ENCODE measurements at regions not wholly inside any gene's neighbourhood (a gene's known extent, or its start where the extent isn't known, plus 50 kb on each side); places are given as distances from the start of the nearest gene placed in this dataset.
A peak's percentile ranks its signal among the peaks of the same experiment; 100 is the strongest.

DNA sequence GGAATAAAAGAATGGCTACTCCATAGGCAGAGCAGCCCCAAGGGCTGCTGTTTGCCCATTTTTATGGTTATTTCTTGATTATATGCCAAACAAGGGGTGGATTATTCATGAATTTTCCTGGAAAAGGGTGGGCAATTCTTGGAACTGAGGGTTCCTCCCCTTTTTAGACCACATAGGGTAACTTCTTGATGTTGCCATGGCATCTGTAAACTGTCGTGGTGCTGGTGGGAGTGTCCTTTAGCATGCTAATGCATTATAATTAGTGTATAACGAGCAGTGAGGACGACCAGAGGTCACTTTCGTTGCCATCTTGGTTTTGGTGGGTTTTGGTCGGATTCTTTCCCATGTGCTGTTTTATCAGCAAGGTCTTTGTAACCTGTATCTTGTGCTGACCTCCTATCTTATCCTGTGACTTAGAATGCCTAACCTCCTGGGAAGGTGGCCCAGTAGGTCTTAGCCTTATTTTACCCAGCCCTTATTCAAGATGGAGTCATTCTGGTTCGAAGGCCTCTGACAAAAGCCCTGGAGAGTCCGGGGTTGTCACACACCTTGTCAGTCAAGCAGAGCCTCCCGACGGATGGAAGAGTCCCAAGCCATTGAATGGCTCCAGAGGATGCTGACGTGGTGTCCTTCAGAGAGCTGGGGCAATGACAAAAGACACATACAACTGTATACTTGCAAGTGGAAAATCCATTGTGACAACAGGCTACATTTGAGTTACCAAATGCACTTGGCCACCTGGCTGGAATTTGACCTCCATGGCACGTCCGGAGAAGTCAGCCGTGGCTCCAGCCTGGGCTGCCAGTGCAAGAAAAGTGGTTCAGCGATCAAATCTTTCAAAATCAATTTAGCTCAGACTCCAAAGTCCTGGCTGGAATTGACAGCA is 67.1 kb upstream of the CLINT1 start:
- no peak for DNase-seq

DNA sequence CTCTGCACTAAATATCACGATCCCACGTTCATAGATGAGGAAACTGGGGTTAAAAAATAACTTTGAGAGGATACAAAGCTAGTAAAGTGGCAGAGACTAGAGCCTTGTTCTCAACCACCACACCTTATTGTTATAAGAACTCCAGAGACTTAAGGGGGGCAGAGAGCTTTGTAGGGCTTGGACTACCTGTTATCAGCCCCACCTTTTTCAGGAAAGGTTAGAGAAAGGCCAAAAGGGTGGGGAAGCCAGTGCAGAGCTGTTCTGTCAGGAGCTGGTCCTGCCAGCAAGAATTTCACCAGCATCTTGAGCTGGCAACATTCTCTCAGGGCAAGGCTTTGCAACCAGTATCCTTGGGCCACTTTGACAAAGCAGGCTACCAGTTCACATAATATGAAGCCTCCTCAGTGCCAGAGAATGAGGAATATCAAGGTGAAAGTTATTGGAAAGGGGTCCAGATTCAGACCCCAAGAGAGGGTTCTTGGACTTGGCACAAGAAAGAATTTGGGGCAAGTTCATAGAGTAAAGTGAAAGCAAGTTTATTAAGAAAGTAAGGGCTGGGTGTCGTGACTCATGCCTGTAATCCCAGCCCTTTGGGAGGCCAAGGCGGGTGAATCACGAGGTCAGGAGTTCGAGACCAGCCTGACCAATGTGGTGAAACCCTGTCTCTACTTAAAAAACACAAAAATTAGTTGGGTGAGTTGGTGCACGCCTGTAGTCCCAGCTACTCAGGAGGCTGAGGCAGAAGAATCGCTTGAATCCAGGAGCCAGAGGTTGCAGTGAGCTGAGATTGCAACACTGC is 66.2 kb upstream of the CLINT1 start:
- DNase-seq: no peak

DNA sequence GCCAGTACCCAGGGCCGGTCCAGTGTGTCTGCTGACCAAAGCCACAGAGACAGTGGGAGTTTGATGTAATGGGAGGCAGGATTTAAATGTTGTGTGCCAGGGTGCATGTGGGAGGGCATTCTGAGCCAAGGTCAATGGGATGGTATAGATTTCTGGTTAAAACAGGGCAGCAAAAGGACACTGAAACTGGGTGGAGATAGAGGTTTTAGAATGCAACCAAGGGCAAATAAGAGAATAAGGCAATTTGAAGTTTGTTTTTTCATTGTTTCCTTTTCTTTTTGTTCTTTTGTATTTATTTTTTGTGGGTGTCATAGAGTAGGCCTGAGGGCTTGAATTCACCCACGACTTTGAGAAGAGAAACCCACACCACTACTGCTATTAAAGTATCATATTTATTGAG is 65.5 kb upstream of the CLINT1 start:
- no peak for DNase-seq

DNA sequence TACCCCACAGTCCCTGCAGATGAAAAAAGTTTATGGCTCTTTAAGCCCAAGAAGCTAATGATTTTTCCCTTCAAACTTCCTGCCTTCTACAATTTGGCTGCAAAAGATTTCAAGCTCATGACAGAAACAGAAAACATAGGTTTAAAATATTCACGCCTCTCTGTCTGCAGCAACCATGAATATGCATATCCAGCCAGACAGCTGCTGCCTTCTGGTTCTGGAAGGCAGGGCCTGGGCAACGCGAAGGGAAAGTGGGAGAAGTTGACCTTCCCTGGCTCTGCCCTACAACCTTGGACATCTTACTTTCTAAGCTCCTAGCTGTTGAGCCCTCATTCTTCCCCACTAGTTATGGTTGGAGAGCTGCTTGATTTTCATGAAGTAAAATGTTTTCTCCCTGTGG is 64.8 kb upstream of the CLINT1 start:
- no peak for DNase-seq

DNA sequence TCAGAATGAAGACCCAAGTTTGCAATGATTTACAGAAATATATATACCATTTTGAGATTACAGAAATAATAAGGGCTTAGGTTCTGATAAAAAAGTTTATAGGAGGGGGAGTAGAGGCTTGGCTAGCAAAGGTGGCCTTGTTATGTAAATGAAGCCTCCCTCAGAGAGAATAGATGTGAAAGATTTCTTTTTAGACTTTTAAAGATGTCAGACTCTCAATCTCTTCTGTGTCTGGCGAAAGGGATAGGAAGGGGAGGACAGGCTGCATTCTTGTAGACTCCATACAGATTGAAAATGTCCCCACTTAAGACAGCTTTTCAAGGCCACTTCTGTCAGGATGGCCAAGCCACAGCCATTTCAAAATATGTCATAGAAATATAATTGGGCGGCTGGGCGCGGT is 63.1 kb upstream of the CLINT1 start:
- no peak for DNase-seq

DNA sequence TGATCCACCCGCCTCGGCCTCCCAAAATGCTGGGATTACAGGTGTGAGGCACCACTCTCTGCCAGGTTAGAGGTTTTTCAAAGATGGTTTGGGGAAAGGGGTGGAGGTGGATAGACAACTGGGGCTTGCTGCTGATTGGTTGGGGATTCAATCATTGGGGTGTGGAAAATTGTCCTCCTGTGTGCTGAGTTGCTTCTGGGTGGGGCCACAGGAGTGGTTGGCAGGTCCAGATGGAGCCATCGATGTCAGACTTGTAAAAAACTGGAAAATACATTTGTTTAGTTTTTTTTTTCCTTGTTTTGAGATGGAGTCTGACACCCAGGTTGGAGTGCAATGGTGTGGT is 61.9 kb upstream of the CLINT1 start:
- DNase-seq: no peak

DNA sequence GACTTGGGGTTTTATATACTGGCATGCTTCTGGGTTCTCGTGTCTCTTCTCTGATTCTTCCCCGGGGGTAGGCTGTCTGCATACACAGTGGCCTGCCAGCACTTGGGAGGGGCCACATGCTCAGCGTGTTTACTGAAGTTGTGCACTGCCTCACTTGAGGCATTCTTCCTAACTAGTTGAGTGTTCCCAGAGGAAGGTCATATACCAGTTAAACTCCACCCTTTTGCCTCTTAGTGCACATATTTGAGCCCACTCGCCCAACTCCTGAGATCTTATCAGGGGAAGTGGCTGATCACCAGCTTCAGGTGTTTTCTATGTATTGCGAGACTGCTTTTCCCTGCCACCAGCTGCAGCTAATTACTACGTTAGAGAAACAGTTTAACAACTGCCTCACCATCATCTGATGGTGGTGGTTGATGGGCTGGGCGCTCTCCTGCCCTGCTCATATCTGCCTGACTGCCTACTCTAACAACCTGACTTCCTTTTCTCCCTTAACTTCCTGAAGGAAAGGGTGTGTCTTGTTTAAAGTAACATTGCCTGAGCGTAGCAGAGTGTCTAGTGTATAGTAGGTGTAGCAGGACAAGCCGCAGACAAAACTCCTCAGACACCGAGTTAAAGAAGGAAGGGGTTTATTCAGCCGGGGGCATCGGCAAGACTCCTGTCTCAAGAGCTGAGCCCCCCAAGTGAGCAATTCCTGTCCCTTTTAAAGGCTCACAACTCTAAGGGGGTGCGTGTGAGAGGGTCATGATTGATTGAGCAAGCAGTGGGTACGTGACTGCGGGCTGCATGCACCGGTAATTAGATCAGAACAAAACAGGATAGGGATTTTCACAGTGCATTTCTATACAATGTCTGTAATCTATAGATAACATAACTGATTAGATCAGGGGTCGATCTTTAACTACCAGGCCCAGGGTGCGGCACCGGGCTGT is 60.1 kb upstream of the CLINT1 start:
- no peak for DNase-seq

DNA sequence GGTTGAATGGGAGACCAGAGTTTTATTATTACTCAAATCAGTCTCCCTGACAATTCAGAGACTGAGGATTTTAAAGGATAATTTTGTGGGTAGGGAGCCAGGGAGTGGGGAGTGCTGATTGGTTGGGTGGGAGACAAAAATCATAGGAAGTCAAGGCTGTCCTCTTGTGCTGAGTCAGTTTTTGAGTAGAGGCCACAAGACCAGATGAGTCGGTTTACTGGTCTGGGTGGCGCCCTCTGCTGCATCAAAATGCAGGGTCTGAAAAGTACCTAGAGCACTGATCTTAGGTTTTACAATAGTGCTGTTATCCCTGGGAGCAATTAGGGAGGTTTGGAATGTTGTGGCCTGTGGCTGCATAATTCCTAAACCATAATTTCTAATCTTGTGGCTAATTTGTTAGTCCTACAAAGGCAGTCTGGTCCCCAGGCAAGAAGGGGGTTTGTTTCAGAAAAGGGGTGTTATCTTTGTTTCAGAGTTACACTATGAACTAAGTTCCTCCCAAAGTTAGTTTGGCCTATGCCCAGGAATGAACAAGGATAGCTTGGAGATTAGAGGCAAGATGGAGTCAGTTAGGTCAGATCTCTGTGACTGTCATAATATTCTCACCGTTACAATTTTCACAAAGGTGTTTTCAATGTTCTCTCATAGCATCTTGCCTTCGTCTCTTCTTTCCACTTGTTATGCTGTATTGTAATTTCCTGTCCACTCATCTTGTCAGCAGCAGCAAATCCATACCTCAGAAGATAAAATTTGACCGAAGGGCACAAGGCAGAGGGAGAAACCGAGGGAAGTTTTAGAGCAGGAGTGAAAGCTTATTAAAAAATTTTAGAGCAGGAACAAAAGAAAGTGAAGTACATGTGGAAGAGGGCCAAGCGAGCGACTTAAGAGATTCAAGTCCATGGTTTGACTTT is 59.2 kb upstream of the CLINT1 start:
- DNase-seq: no peak

DNA sequence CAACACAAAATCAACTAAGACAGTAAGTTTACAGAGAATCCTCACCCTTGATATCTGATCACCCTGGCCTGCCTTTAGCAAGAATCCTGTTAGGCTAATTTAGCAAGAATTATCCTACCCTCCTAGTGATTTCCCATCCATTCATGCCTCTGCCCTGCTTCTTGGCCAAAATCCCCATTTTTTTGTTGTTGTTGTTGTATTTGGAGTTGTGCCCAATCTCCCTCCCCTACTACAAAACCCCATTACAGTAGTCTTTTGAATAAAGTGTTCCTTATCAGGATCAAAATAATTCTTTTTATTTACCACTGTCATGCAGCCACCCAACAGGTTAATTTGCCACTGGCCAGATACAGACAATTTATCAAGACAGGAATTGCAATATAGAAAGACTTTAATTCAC is 58.5 kb upstream of the CLINT1 start:
- DNase-seq: no peak

DNA sequence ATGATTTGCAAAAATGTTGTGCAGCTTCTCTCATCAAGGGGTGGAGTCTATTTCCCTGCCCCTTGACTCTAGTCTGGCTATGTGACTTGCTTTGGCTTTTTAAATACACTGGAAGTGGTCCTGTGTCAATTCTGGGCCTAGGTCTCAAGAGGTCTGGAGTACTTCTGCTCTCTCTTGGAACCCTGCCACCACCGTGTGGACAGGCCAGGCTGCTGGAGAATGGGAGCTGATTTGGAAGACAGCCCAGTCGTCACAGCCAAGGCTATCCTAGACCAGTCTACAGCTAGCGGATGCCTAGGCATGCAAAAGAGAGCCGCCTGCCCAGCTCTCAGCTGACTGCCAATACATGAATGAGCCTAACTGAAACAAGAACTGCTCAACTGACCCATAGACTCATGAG is 56.7 kb upstream of the CLINT1 start:
- DNase-seq: peak; percentile 76

DNA sequence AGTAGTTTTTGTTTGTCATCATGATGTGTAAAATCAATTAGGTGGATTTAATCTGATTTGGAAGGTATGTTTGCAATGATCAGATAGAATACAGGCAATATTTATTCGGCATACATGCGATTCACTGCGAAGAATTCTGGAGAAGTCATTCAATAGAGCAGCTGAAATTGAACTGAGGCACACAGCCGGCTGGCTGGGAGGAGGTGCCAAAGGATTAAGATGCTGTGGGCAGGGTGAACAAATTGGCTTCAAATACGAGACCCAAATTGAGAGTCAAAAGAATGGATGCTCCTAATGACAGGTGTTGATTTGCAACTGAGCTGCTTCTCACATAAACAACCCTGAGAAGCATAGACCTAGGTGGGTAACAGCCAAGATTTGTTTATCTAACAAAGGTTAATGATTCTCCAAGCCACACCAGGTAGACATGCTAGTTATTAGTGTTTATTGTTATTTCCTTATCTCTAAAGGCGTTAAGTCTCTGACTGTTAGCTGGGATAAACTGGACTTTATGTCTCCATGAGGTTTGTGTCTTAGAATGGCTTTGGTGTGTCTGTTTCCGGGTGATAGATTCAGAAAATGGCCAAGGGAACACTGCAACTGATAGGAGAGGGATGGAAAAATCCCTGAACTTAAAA is 55.3 kb upstream of the CLINT1 start:
- DNase-seq: no peak

DNA sequence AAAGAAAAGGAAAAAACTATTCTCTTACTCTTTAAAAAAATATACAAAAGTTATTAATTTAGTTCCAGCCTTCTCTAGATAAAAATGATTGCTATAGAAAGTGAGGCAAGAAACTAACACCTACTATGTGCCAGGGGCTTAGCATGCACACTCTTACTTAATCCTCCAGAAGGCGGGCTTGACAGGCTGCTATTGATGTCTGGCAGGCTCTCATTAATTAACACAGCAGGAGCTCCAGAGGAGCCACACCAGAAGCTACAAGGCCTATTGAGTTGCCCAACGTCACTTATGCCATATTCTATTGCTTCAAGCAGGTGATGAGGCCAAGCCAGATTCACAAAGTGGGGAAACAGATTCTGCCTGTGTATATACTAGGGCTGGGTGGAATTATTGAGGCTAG is 54.6 kb upstream of the CLINT1 start:
- no peak for DNase-seq

DNA sequence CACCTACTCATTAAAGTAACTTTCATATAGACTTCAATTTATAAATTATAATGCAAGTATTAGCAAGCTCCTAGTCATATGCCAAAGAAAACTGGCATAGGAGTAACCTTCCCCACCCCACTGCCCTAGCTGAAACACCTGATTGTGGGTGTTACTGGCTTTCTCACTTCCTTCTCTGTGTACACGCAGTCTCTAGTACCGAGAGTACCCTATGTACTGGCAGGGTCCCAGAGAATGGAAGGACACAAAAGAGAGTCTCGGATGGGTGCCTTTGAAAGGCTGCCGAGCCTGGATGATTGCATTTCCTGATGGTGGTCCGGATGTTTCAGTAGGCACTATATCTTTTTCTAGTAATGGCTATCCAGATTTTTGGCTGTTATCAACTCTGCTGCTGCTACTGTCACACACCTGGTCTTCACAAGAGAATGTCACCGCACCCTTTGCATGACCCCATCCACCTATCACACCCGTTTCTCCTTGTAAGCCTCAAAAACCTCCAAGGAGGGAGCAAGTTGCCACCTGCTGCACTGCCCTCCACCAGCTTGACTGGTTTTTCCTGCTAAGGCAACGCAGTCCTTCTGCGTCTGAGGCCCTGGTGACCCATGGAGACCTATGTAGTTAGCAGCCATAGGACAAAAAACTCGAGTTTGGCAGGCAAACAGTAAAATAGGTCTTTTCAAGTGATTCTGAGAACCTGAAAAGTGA is 53.8 kb upstream of the CLINT1 start:
- DNase-seq: no peak

DNA sequence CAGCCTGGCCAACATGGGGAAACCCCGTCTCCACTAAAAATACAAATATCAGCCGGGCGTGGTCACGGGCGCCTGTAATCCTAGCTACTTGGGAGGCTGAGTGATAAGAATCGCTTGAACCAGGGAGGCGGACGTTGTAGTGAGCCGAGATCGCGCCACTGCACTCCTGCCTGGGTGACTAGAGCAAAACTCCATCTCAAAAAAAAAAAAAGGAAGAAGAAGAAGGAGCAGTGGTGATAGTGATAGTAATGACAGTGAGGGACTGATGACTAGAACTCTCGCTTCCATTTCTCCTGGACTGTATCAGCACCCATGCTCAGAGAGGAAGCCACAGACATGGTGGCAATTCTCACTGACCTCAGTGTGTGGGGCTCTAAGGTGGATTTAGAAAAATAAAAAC is 52.6 kb upstream of the CLINT1 start:
- no peak for DNase-seq

Data from midbrain (tissue), 1 donor.